GM12878 (cell line): ENCODE measurements at regions not wholly inside any gene's neighbourhood (a gene's known extent, or its start where the extent isn't known, plus 50 kb on each side); places are given as distances from the start of the nearest gene placed in this dataset.

Experiments
- CBFB ChIP-seq: IDR thresholded peaks from 2 replicates; pipeline ENCODE4 v1.6.1; 2016; ENCODE audit warnings: antibody characterized with exemption, low read depth
- CEBPZ ChIP-seq: fragments of 150-350 bp; IDR thresholded peaks from 2 replicates; pipeline ENCODE4 v1.6.1; 2016; ENCODE audit warnings: low read depth, low read length
- CTCF ChIP-seq, 3 experiments: IDR thresholded peaks in 2 of 3; conservative IDR thresholded peaks in 1 of 3; 2 replicates each; pipeline ENCODE4 v1.5.1; 2011; ENCODE audit warnings: low read depth in 3 of 3, low read length in 3 of 3, mild to moderate bottlenecking in 3 of 3, control low read depth in 2 of 3, moderate library complexity in 2 of 3, inconsistent platforms in 1 of 3, mixed read lengths in 1 of 3; ENCODE audit not compliant: control insufficient read depth in 2 of 3, insufficient read depth in 1 of 3; ENCODE audit errors: extremely low read depth in 1 of 3
- EZH2 ChIP-seq: IDR thresholded peaks from 2 replicates; pipeline ENCODE4 v1.6.1; 2012; ENCODE audit warnings: low read depth, mild to moderate bottlenecking, control low read depth, inconsistent platforms, low read length, borderline replicate concordance; ENCODE audit not compliant: control insufficient read depth
- HDAC6 ChIP-seq: fragments of 200-600 bp; sonication (generic); IDR thresholded peaks from one replicate; pipeline ENCODE4 v1.8.0; 2017; ENCODE audit warnings: antibody characterized with exemption; ENCODE audit not compliant: unreplicated experiment
- MTA2 ChIP-seq: fragments of 450-650 bp; IDR thresholded peaks from 2 replicates; pipeline ENCODE4 v1.6.1; 2016; ENCODE audit warnings: low read depth, mild to moderate bottlenecking, moderate library complexity
- MYC ChIP-seq: IDR thresholded peaks from 2 replicates; pipeline ENCODE4 v1.6.1; 2011; ENCODE audit warnings: mild to moderate bottlenecking, low read length, moderate library complexity, inconsistent platforms; ENCODE audit not compliant: insufficient read depth, insufficient replicate concordance, insufficient read length, severe bottlenecking
- RFX5 ChIP-seq: IDR thresholded peaks from 2 replicates; pipeline ENCODE4 v1.6.1; 2011; ENCODE audit warnings: low read depth, low read length, improper control_type of control experiment
- SP1 ChIP-seq: IDR thresholded peaks from one replicate; pipeline ENCODE4 v1.6.1; 2011; ENCODE audit warnings: low read depth, low read length
- TAF1 ChIP-seq: IDR thresholded peaks from 2 replicates; pipeline ENCODE4 v1.6.1; 2011; ENCODE audit warnings: mild to moderate bottlenecking, low read depth, low read length, borderline replicate concordance
- TBL1XR1 ChIP-seq: IDR thresholded peaks from 2 replicates; pipeline ENCODE4 v1.6.1; 2012; ENCODE audit warnings: low read depth, low read length, improper control_type of control experiment
- YY1 ChIP-seq: IDR thresholded peaks from 2 replicates; pipeline ENCODE4 v1.6.1; 2011; ENCODE audit warnings: low read depth, mild to moderate bottlenecking, low read length
- ZNF274 ChIP-seq: IDR thresholded peaks from one replicate; pipeline ENCODE4 v1.8.0; 2011; ENCODE audit not compliant: insufficient read length, insufficient read depth

GRCh38 chr2:30356071-30356470 is 91.0 kb upstream of the LCLAT1 start:
- TF ChIP-seq SP1 (no peak), CTCF (IDR thresholded peaks at IDR 0.05 in 2 of 3, conservative IDR thresholded peaks at IDR 0.05 in 1 of 3; ENCODE audit: control insufficient read depth in 2 of 3, extremely low read depth in 1 of 3, insufficient read depth in 1 of 3, low read depth in 3 of 3, low read length in 3 of 3) (no peak), MYC (no peak), HDAC6 (no peak), EZH2 (no peak), MTA2 (no peak), ZNF274 (no peak), CBFB (no peak), YY1 (no peak), TAF1 (no peak), CEBPZ (no peak), RFX5 (no peak), TBL1XR1 (no peak)
